B cell (primary cell): ENCODE measurements at regions not wholly inside any gene's neighbourhood (a gene's known extent, or its start where the extent isn't known, plus 50 kb on each side); places are given as distances from the start of the nearest gene placed in this dataset.

Experiments used
- ATAC-seq: fragments of 200-7000 bp; cut with Tn5 transposase; one replicate; pipeline ENCODE4 v1.10.0; 2021; ENCODE audit warnings: low read depth, mild to moderate bottlenecking, moderate number of reproducible peaks, moderate library complexity
- CTCF ChIA-PET: fragments of 350-600 bp; sonication (Branson Sonifier 250); formaldehyde crosslinking; loops from one replicate; lab custom pipeline; 2021; ENCODE audit warnings: antibody characterized with exemption, inconsistent platforms; lab: Charles Lee
- POLR2A ChIA-PET: fragments of 350-600 bp; sonication (Branson Sonifier 250); formaldehyde crosslinking; loops from one replicate; lab custom pipeline; 2021; ENCODE audit warnings: antibody characterized with exemption; lab: Charles Lee
- DNase-seq: peaks from one replicate; pipeline ENCODE4 v3.0.0; 2013
- H2AFZ ChIP-seq: 2 replicates; pipeline ENCODE4 v1.6.1; 2012; ENCODE audit warnings: mild to moderate bottlenecking, low read depth, low read length; ENCODE audit not compliant: insufficient read depth, poor library complexity, severe bottlenecking
- H3K27ac ChIP-seq, 2 donors: 1 replicate in 1 of 2; 2 replicates in 1 of 2; pipeline ENCODE4 v1.5.1; 2012 to 2013; ENCODE audit warnings: low read length in 2 of 2, mild to moderate bottlenecking in 2 of 2, moderate library complexity in 1 of 2
- H3K27me3 ChIP-seq, 4 experiments: fragments of 200-600 bp in 1 of 4; sonication (generic) in 1 of 4; replicated peaks in 1 of 4; 1 replicate in 2 of 4; 2 replicates in 2 of 4; pipeline versions ENCODE4 v1.6.1 to v1.7.0; 2013 to 2016; ENCODE audit warnings: low read length in 3 of 4, mild to moderate bottlenecking in 2 of 4, mixed read lengths in 1 of 4, moderate library complexity in 1 of 4; ENCODE audit not compliant: insufficient read depth in 4 of 4, control insufficient read depth in 3 of 4; ENCODE audit errors: control extremely low read depth in 1 of 4
- H3K36me3 ChIP-seq, 2 experiments: replicated peaks in 1 of 2; 1 replicate in 1 of 2; 2 replicates in 1 of 2; pipeline versions ENCODE4 v1.6.1 to v1.7.1; 2013; ENCODE audit warnings: low read length in 1 of 2; ENCODE audit not compliant: insufficient read depth in 2 of 2, control insufficient read depth in 1 of 2; ENCODE audit errors: control extremely low read depth in 1 of 2, extremely low read depth in 1 of 2
- H3K4me1 ChIP-seq, 2 donors: fragments of 200-600 bp in 1 of 2; sonication (generic) in 1 of 2; 1 replicate in 1 of 2; 2 replicates in 1 of 2; pipeline versions ENCODE4 v1.5.1 to v1.6.1; 2013 to 2017; ENCODE audit warnings: low read length in 2 of 2; ENCODE audit not compliant: control insufficient read depth in 2 of 2, insufficient read depth in 2 of 2
- H3K4me2 ChIP-seq: replicated peaks from 2 replicates; pipeline ENCODE3; 2012; ENCODE audit warnings: mild to moderate bottlenecking, low read depth, low read length; ENCODE audit not compliant: poor library complexity, severe bottlenecking
- H3K4me3 ChIP-seq, 5 experiments: fragments of 200-600 bp in 1 of 5; sonication (generic) in 1 of 5; 1 replicate in 3 of 5; 2 replicates in 2 of 5; pipeline versions ENCODE4 v1.5.1 to v1.7.0; 2011 to 2016; ENCODE audit warnings: low read length in 4 of 5, mild to moderate bottlenecking in 4 of 5, low read depth in 2 of 5, control low read depth in 1 of 5, moderate library complexity in 1 of 5; ENCODE audit not compliant: insufficient read depth in 1 of 5; ENCODE audit errors: control extremely low read depth in 1 of 5, extremely low read depth in 1 of 5
- H3K79me2 ChIP-seq: fragments of 200-600 bp; sonication (generic); one replicate; pipeline ENCODE4 v1.6.0; 2016; ENCODE audit warnings: low read length; ENCODE audit not compliant: control insufficient read depth, insufficient read depth
- H3K9ac ChIP-seq: fragments of 200-600 bp; sonication (generic); 2 replicates; pipeline ENCODE4 v1.6.1; 2017; ENCODE audit warnings: mild to moderate bottlenecking, low read length, moderate library complexity
- H3K9me3 ChIP-seq, 3 donors: one replicate each; pipeline versions ENCODE4 v1.6.1 to v1.7.1; 2013; ENCODE audit warnings: low read length in 2 of 3; ENCODE audit not compliant: control insufficient read depth in 2 of 3, insufficient read depth in 1 of 3; ENCODE audit errors: control extremely low read depth in 1 of 3
- H4K20me1 ChIP-seq: 2 replicates; pipeline ENCODE4 v1.6.0; 2012; ENCODE audit warnings: mild to moderate bottlenecking, low read length; ENCODE audit not compliant: insufficient read depth, control insufficient read depth, poor library complexity, severe bottlenecking
- H3K27ac Mint-ChIP-seq: one replicate; pipeline ENCODE4 v1.8.0; 2021; ENCODE audit warnings: mixed read lengths
- H3K27me3 Mint-ChIP-seq: one replicate; pipeline ENCODE4 v1.8.0; 2021; ENCODE audit warnings: mixed read lengths
- H3K4me1 Mint-ChIP-seq: one replicate; pipeline ENCODE4 v1.8.0; 2021; ENCODE audit warnings: mixed read lengths
- H3K4me3 Mint-ChIP-seq: one replicate; pipeline ENCODE4 v1.8.0; 2021; ENCODE audit warnings: mixed read lengths
- H3K9me3 Mint-ChIP-seq: one replicate; pipeline ENCODE4 v1.8.0; 2022; ENCODE audit warnings: mixed read lengths; ENCODE audit not compliant: insufficient read depth
- EZH2 ChIP-seq: IDR thresholded peaks from 2 replicates; pipeline ENCODE4 v1.6.1; 2012; ENCODE audit warnings: borderline replicate concordance, low read depth, mild to moderate bottlenecking, moderate library complexity, low read length; ENCODE audit not compliant: insufficient read depth, poor library complexity, severe bottlenecking
- WGBS: methylation state at CpG from one replicate; pipeline ENCODE4 v1.1.5; 2013; ENCODE audit warnings: missing lambda C conversion rate; ENCODE audit not compliant: insufficient coverage; 5-methylcytosine and 5-hydroxymethylcytosine counted together
- intact Hi-C: fragments of 100-400 bp; cut with micrococcal nuclease; formaldehyde crosslinking; loops from one replicate; pipeline ENCODE4 v1.10.0; 2022
- TF ChIP-seq, protein P1 (sequence below): fragments of 200-600 bp; IDR thresholded peaks from one replicate; pipeline ENCODE4 v1.8.0; 2022; ENCODE audit warnings: antibody characterized with exemption, mild to moderate bottlenecking

DNA sequence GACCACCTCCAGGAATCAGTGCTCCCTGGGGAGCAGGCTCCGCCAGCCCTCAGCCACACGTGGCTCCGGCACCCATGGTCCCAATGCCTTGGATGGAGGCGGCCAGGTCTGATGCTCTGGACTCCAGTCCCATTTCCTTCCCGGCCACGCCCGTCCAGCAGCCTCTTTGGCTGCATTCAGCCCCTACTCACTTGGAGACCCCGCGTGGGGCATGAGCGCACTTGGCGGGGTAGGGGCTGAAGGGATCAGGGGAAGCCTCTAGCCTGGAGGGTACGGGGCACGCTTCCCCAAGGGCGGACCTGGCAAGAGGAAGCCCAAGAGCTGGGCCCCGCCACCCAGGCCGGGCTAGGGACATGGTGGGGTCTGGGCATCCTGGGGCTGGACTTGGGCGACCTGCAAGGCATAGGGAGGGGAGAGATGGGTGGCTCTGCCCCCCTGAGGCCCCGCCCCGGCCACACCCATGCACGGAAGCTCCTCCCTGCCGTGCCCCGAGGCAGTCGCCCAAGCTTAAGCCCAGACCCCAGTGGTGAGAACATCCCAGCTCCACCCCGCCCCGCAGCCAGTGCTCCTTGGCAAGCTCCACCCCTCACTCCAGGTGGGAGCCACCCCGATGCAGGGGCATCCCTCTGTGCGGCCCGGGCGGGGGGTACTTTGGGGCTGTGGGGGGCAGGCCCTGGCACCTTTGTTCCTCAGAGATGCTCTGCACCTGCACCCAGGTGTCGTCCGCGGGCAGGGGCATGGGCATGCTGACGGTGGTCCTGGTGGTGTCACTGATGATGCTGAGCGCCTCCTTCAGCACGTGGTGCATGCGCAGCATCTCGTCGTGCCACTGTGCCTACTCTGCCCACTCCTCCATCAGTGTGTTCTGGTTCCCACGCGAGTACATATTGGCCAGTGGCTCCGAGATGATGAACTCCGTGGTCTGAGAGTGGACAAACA, 163.5 kb downstream of the GOLGA6L4 start:
- intact Hi-C loops = no loop called here

More for the DNA sequence above, 163.5 kb downstream of the GOLGA6L4 start:
- DNase-seq = no peak
- H3K27me3 ChIP-seq = no peaks in the 10 kb centered on the region
- CTCF ChIA-PET = no interaction called here
- POLR2A ChIA-PET = no interaction called here
- TF ChIP-seq, protein P1, sequence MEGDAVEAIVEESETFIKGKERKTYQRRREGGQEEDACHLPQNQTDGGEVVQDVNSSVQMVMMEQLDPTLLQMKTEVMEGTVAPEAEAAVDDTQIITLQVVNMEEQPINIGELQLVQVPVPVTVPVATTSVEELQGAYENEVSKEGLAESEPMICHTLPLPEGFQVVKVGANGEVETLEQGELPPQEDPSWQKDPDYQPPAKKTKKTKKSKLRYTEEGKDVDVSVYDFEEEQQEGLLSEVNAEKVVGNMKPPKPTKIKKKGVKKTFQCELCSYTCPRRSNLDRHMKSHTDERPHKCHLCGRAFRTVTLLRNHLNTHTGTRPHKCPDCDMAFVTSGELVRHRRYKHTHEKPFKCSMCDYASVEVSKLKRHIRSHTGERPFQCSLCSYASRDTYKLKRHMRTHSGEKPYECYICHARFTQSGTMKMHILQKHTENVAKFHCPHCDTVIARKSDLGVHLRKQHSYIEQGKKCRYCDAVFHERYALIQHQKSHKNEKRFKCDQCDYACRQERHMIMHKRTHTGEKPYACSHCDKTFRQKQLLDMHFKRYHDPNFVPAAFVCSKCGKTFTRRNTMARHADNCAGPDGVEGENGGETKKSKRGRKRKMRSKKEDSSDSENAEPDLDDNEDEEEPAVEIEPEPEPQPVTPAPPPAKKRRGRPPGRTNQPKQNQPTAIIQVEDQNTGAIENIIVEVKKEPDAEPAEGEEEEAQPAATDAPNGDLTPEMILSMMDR = no peak
- TF ChIP-seq EZH2 = no peak
- WGBS = 90% methylated on average over 35 of the region's 42 CpGs
- H3K4me1 ChIP-seq = no peaks in the 10 kb centered on the region
- H3K36me3 ChIP-seq = no peaks in the 10 kb centered on the region
- H3K9ac ChIP-seq = no peak overlapping the region
- no peak overlapping the region for H3K4me3 Mint-ChIP-seq
- H2AFZ ChIP-seq = no peak overlapping the region
- no peaks in the 10 kb centered on the region for H3K4me1 Mint-ChIP-seq
- H3K79me2 ChIP-seq = no peaks in the 10 kb centered on the region
- peaks cover 4% of the 10 kb centered on the region for H3K27me3 Mint-ChIP-seq
- no peak for ATAC-seq
- no peak overlapping the region for H3K27ac ChIP-seq
- peaks cover 0 to 11% (median 0%) of the 10 kb centered on the region in 3 donors for H3K9me3 ChIP-seq
- H3K9me3 Mint-ChIP-seq = no peaks in the 10 kb centered on the region
- no peak overlapping the region for H3K4me2 ChIP-seq
- no peak overlapping the region for H3K27ac Mint-ChIP-seq
- no peaks in the 10 kb centered on the region for H4K20me1 ChIP-seq
- no peak overlapping the region for H3K4me3 ChIP-seq
